ENCODE measurements at regions not wholly inside any gene's neighbourhood (a gene's known extent, or its start where the extent isn't known, plus 50 kb on each side); places are given as distances from the start of the nearest gene placed in this dataset.

GRCh38 chr1:61518670-61519400 is 206.1 kb downstream of the TM2D1 start:
- TF ChIP-seq CTCF (IDR thresholded peaks at IDR 0.05; ENCODE audit: low read length, missing control alignments): peak; percentile 22
- DNase-seq (ENCODE audit: low read depth): no peak
- no peak overlapping the region for H3K4me3 ChIP-seq (replicated peaks; ENCODE audit: low read depth, low read length)

GRCh38 chr1:61517345-61517744 is 207.6 kb downstream of the TM2D1 start:
- H3K4me3 ChIP-seq (replicated peaks; ENCODE audit: low read depth, low read length): no peak overlapping the region
- DNase-seq (ENCODE audit: low read depth): no peak
- no peak for TF ChIP-seq CTCF (IDR thresholded peaks at IDR 0.05; ENCODE audit: low read length, missing control alignments)

GRCh38 chr1:61515096-61515495 is 209.8 kb downstream of the TM2D1 start:
- no peak overlapping the region for H3K4me3 ChIP-seq (replicated peaks; ENCODE audit: low read depth, low read length)
- no peak for TF ChIP-seq CTCF (IDR thresholded peaks at IDR 0.05; ENCODE audit: low read length, missing control alignments)
- no peak for DNase-seq (ENCODE audit: low read depth)

Measured in fibroblast of pulmonary artery (primary cell).